ENCODE measurements at regions not wholly inside any gene's neighbourhood (a gene's known extent, or its start where the extent isn't known, plus 50 kb on each side); places are given as distances from the start of the nearest gene placed in this dataset.

- Histone ChIP-seq H3K27ac (ENCODE audit: low read length) (no peak overlapping the region), H3K4me3 (ENCODE audit: low read depth in 1 of 2, low read length in 2 of 2) (no peak overlapping the region), H3K9me3 (ENCODE audit: control insufficient read depth in 1 of 2, low read length in 2 of 2) (no peaks in the 10 kb centered on the region), H3K27me3 (ENCODE audit: low read depth, low read length) (no peaks in the 10 kb centered on the region), H3K36me3 (ENCODE audit: control insufficient read depth in 1 of 2, insufficient read depth in 2 of 2, low read length in 2 of 2) (no peaks in the 10 kb centered on the region), H3K4me1 (ENCODE audit: control insufficient read depth in 1 of 2, insufficient read depth in 2 of 2, low read length in 2 of 2) (no peaks in the 10 kb centered on the region)
Measured at GRCh38 chr12:24574538-24574937, 374.4 kb downstream of the BCAT1 start.

- H3K4me3 ChIP-seq (ENCODE audit: low read depth in 1 of 2, low read length in 2 of 2), result no peak overlapping the region
- no peaks in the 10 kb centered on the region for H3K27me3 ChIP-seq (ENCODE audit: low read depth, low read length)
- H3K4me1 ChIP-seq (ENCODE audit: control insufficient read depth in 1 of 2, insufficient read depth in 2 of 2, low read length in 2 of 2), result no peaks in the 10 kb centered on the region
- no peak overlapping the region for H3K27ac ChIP-seq (ENCODE audit: low read length)
- H3K36me3 ChIP-seq (ENCODE audit: control insufficient read depth in 1 of 2, insufficient read depth in 2 of 2, low read length in 2 of 2), result no peaks in the 10 kb centered on the region
- H3K9me3 ChIP-seq (ENCODE audit: control insufficient read depth in 1 of 2, low read length in 2 of 2), result no peaks in the 10 kb centered on the region
Measured at GRCh38 chr12:24573621-24574020, 375.3 kb downstream of the BCAT1 start.

- no peaks in the 10 kb centered on the region for H3K27me3 ChIP-seq (ENCODE audit: low read depth, low read length)
- no peaks in the 10 kb centered on the region for H3K9me3 ChIP-seq (ENCODE audit: control insufficient read depth in 1 of 2, low read length in 2 of 2)
- no peaks in the 10 kb centered on the region for H3K36me3 ChIP-seq (ENCODE audit: control insufficient read depth in 1 of 2, insufficient read depth in 2 of 2, low read length in 2 of 2)
- H3K27ac ChIP-seq (ENCODE audit: low read length), result no peak overlapping the region
- H3K4me1 ChIP-seq (ENCODE audit: control insufficient read depth in 1 of 2, insufficient read depth in 2 of 2, low read length in 2 of 2), result peaks cover 0 to 7% of the 10 kb centered on the region in 2 donors
- no peak overlapping the region for H3K4me3 ChIP-seq (ENCODE audit: low read depth in 1 of 2, low read length in 2 of 2)
Measured at GRCh38 chr12:24565300-24565699, 383.6 kb downstream of the BCAT1 start.

- Histone ChIP-seq H3K27ac (ENCODE audit: low read length) (no peak overlapping the region), H3K36me3 (ENCODE audit: control insufficient read depth in 1 of 2, insufficient read depth in 2 of 2, low read length in 2 of 2) (no peaks in the 10 kb centered on the region), H3K4me3 (ENCODE audit: low read depth in 1 of 2, low read length in 2 of 2) (peak overlapping the region; percentile 64 to 93), H3K4me1 (ENCODE audit: control insufficient read depth in 1 of 2, insufficient read depth in 2 of 2, low read length in 2 of 2) (peaks cover 0 to 9% of the 10 kb centered on the region in 2 donors), H3K27me3 (ENCODE audit: low read depth, low read length) (no peaks in the 10 kb centered on the region), H3K9me3 (ENCODE audit: control insufficient read depth in 1 of 2, low read length in 2 of 2) (no peaks in the 10 kb centered on the region)
Measured at GRCh38 chr12:24562771-24563431, 386.0 kb downstream of the BCAT1 start.

GRCh38 chr12:24561882-24562770 lies 386.8 kb downstream of the BCAT1 start:
- no peak overlapping the region for H3K27ac ChIP-seq (ENCODE audit: low read length)
- peak overlapping the region; percentile 80 to 93 for H3K4me3 ChIP-seq (ENCODE audit: low read depth in 1 of 2, low read length in 2 of 2)
- H3K4me1 ChIP-seq (ENCODE audit: control insufficient read depth in 1 of 2, insufficient read depth in 2 of 2, low read length in 2 of 2), result peaks cover 0 to 9% of the 10 kb centered on the region in 2 donors
- H3K27me3 ChIP-seq (ENCODE audit: low read depth, low read length), result no peaks in the 10 kb centered on the region
- H3K36me3 ChIP-seq (ENCODE audit: control insufficient read depth in 1 of 2, insufficient read depth in 2 of 2, low read length in 2 of 2), result no peaks in the 10 kb centered on the region
- no peaks in the 10 kb centered on the region for H3K9me3 ChIP-seq (ENCODE audit: control insufficient read depth in 1 of 2, low read length in 2 of 2)

- Histone ChIP-seq H3K4me1 (ENCODE audit: control insufficient read depth in 1 of 2, insufficient read depth in 2 of 2, low read length in 2 of 2) (peaks cover 0 to 9% of the 10 kb centered on the region in 2 donors), H3K4me3 (ENCODE audit: low read depth in 1 of 2, low read length in 2 of 2) (peak overlapping the region; percentile 80 to 93), H3K36me3 (ENCODE audit: control insufficient read depth in 1 of 2, insufficient read depth in 2 of 2, low read length in 2 of 2) (no peaks in the 10 kb centered on the region), H3K27me3 (ENCODE audit: low read depth, low read length) (no peaks in the 10 kb centered on the region), H3K27ac (ENCODE audit: low read length) (peak overlapping the region; percentile 39), H3K9me3 (ENCODE audit: control insufficient read depth in 1 of 2, low read length in 2 of 2) (no peaks in the 10 kb centered on the region)
Measured at GRCh38 chr12:24561411-24561871, 387.5 kb downstream of the BCAT1 start.

GRCh38 chr12:24560831-24561271 lies 388.1 kb downstream of the BCAT1 start:
- no peaks in the 10 kb centered on the region for H3K27me3 ChIP-seq (ENCODE audit: low read depth, low read length)
- peaks cover 0 to 9% of the 10 kb centered on the region in 2 donors for H3K4me1 ChIP-seq (ENCODE audit: control insufficient read depth in 1 of 2, insufficient read depth in 2 of 2, low read length in 2 of 2)
- no peaks in the 10 kb centered on the region for H3K36me3 ChIP-seq (ENCODE audit: control insufficient read depth in 1 of 2, insufficient read depth in 2 of 2, low read length in 2 of 2)
- H3K4me3 ChIP-seq (ENCODE audit: low read depth in 1 of 2, low read length in 2 of 2), result peak overlapping the region; percentile 80 to 93
- H3K9me3 ChIP-seq (ENCODE audit: control insufficient read depth in 1 of 2, low read length in 2 of 2), result no peaks in the 10 kb centered on the region
- H3K27ac ChIP-seq (ENCODE audit: low read length), result peak overlapping the region; percentile 39

GRCh38 chr12:24560192-24560775 lies 388.6 kb downstream of the BCAT1 start:
- Histone ChIP-seq H3K27me3 (ENCODE audit: low read depth, low read length) (no peaks in the 10 kb centered on the region), H3K4me3 (ENCODE audit: low read depth in 1 of 2, low read length in 2 of 2) (peak overlapping the region in 1 of 2 donors; percentile 93), H3K9me3 (ENCODE audit: control insufficient read depth in 1 of 2, low read length in 2 of 2) (no peaks in the 10 kb centered on the region), H3K4me1 (ENCODE audit: control insufficient read depth in 1 of 2, insufficient read depth in 2 of 2, low read length in 2 of 2) (peaks cover 0 to 9% of the 10 kb centered on the region in 2 donors), H3K27ac (ENCODE audit: low read length) (peak overlapping the region; percentile 39), H3K36me3 (ENCODE audit: control insufficient read depth in 1 of 2, insufficient read depth in 2 of 2, low read length in 2 of 2) (no peaks in the 10 kb centered on the region)

- no peak overlapping the region for H3K4me3 ChIP-seq (ENCODE audit: low read depth in 1 of 2, low read length in 2 of 2)
- H3K27me3 ChIP-seq (ENCODE audit: low read depth, low read length), result no peaks in the 10 kb centered on the region
- no peaks in the 10 kb centered on the region for H3K9me3 ChIP-seq (ENCODE audit: control insufficient read depth in 1 of 2, low read length in 2 of 2)
- peaks cover 0 to 9% of the 10 kb centered on the region in 2 donors for H3K4me1 ChIP-seq (ENCODE audit: control insufficient read depth in 1 of 2, insufficient read depth in 2 of 2, low read length in 2 of 2)
- H3K27ac ChIP-seq (ENCODE audit: low read length), result no peak overlapping the region
- H3K36me3 ChIP-seq (ENCODE audit: control insufficient read depth in 1 of 2, insufficient read depth in 2 of 2, low read length in 2 of 2), result no peaks in the 10 kb centered on the region
Measured at GRCh38 chr12:24557738-24558137, 391.2 kb downstream of the BCAT1 start.

GRCh38 chr12:24555730-24556129 lies 393.2 kb downstream of the BCAT1 start:
- Histone ChIP-seq H3K9me3 (ENCODE audit: control insufficient read depth in 1 of 2, low read length in 2 of 2) (no peaks in the 10 kb centered on the region), H3K27ac (ENCODE audit: low read length) (no peak overlapping the region), H3K4me3 (ENCODE audit: low read depth in 1 of 2, low read length in 2 of 2) (no peak overlapping the region), H3K4me1 (ENCODE audit: control insufficient read depth in 1 of 2, insufficient read depth in 2 of 2, low read length in 2 of 2) (peaks cover 0 to 5% of the 10 kb centered on the region in 2 donors), H3K27me3 (ENCODE audit: low read depth, low read length) (no peaks in the 10 kb centered on the region), H3K36me3 (ENCODE audit: control insufficient read depth in 1 of 2, insufficient read depth in 2 of 2, low read length in 2 of 2) (no peaks in the 10 kb centered on the region)

GRCh38 chr12:24554612-24555295 lies 394.1 kb downstream of the BCAT1 start:
- H3K4me1 ChIP-seq (ENCODE audit: control insufficient read depth in 1 of 2, insufficient read depth in 2 of 2, low read length in 2 of 2), result no peaks in the 10 kb centered on the region
- H3K4me3 ChIP-seq (ENCODE audit: low read depth in 1 of 2, low read length in 2 of 2), result no peak overlapping the region
- no peaks in the 10 kb centered on the region for H3K36me3 ChIP-seq (ENCODE audit: control insufficient read depth in 1 of 2, insufficient read depth in 2 of 2, low read length in 2 of 2)
- H3K27me3 ChIP-seq (ENCODE audit: low read depth, low read length), result no peaks in the 10 kb centered on the region
- H3K9me3 ChIP-seq (ENCODE audit: control insufficient read depth in 1 of 2, low read length in 2 of 2), result no peaks in the 10 kb centered on the region
- H3K27ac ChIP-seq (ENCODE audit: low read length), result no peak overlapping the region
